Hypothalamus (tissue), 51 donors: ENCODE measurements at regions not wholly inside any gene's neighbourhood (a gene's known extent, or its start where the extent isn't known, plus 50 kb on each side); places are given as distances from the start of the nearest gene placed in this dataset.
"Not testable (repeated sequence)": the region's sequence is repeated elsewhere in the genome, so short reads cannot be mapped to it uniquely, and the experiment has no call there.

Experiments used
- DNase-seq, 51 donors: peaks; one replicate each; lab custom pipeline; 2025; lab: John Stamatoyannopoulos, UW

GRCh38 chr4:25981749-25982148 lies 67.7 kb downstream of the SMIM20 start:
- DNase-seq, result no peak

DNA sequence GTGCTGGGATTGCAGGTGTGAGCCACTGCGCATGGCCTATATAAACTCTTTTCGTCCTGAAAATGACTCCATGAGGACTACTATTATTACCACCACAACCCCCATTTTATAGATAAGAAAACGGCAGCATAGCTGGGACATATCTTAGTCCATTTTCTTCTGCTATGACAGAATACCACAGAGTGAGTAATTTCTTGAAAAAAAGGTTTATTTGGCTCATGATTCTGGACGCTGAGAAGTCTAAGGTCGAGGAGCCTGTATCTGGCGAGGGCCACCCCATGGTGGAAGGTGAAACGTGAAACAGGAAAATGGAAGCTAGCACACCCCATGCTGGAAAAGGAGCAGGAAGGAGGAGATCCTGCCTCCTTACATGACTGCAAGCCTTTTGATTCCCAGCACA lies 68.9 kb downstream of the SMIM20 start:
- DNase-seq, result no peak

DNA sequence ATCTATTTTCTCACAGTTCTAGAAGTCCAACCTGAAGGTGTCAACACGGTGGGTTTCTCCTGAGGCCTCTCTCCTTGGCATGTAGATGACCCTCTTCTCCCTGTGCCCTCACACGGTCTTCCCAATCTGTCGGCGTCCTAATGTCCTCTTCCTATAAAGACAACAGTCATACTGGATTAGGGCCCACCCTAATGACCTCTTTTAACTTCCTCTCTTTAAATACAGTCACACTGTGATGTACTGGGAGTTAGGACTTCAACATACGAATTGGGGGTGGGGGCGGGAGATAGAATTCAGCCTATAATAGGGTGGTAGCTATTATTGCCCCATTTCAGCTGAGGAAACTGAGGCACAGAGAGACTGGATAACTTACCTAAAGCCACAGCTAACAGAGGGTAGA lies 70.2 kb downstream of the SMIM20 start:
- DNase-seq, result no peak

DNA sequence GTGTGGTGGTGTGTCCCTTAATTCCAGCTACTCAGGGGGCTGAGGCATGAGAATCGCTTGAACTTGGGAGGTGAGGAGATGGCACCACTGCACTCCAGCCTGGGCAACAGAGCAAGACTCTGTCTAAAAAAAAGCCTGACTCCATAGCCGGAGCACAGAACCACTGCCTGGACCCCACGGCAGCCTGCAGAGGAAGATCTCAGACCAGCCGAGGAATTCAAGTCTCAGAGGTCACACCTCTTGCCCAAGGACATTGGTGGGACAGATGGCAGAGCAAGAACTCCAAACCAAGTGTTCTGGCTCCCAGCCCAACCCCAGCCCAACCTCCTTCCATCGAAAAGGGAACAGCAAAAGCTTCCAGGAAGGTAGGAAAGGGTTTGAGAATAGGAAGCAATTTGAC lies 70.8 kb downstream of the SMIM20 start:
- no peak for DNase-seq

- peak in 10 of 51 donors; percentile 6 to 34 (median 12) for DNase-seq
Measured at GRCh38 chr4:25986807-25987206, 72.8 kb downstream of the SMIM20 start.

GRCh38 chr4:25991340-25991739 lies 77.3 kb downstream of the SMIM20 start:
- DNase-seq, result peak in 3 of 51 donors; percentile 2 to 9 (median 4)

- DNase-seq, result no peak
Measured at GRCh38 chr4:25993395-25994185, 79.6 kb downstream of the SMIM20 start.

DNA sequence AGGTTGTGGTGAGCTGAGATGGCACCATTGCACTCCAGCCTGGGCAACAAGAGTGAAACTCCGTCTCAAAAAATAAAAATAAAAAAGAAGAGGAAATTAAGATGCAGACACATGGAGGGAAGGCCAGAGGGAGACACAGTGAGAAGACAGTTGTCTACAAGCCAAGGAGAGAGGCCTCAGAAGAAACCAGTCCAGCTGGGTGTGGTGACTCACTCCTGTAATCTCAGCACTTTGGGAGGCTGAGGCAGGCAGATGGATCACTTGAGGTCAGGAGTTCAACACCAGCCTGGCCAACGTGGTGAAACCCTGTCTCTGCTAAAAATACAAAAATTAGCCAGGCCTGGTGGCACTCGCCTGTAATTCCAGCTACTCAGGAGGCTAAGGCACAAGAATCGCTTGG lies 80.6 kb downstream of the SMIM20 start:
- not testable (repeated sequence) for DNase-seq

- no peak for DNase-seq
Measured at GRCh38 chr4:26000274-26000950, 86.4 kb downstream of the SMIM20 start.

GRCh38 chr4:26001413-26001812 lies 87.4 kb downstream of the SMIM20 start:
- no peak for DNase-seq

GRCh38 chr4:26001816-26002215 lies 87.8 kb downstream of the SMIM20 start:
- DNase-seq, result no peak

DNA sequence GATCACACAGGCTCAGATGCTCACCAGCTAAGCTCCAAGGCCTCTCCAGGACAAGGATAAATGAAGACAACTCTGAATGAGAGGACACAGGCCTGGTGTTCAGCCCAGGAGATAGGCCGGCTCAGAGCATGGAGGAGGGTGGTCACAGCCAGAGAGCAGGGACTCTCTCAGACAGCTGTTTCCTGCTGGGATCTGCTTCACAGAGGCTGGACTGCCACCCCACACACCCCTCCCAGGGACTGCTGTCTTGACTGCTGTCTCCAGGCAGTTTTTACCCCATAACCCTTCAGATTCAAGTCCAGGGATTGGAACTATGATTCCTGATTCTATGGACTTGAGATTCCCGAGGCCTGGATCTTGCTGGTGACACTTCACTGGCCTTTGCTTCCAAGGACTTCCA lies 89.0 kb downstream of the SMIM20 start:
- no peak for DNase-seq

GRCh38 chr4:26004290-26004689 lies 90.3 kb downstream of the SMIM20 start:
- no peak for DNase-seq

DNA sequence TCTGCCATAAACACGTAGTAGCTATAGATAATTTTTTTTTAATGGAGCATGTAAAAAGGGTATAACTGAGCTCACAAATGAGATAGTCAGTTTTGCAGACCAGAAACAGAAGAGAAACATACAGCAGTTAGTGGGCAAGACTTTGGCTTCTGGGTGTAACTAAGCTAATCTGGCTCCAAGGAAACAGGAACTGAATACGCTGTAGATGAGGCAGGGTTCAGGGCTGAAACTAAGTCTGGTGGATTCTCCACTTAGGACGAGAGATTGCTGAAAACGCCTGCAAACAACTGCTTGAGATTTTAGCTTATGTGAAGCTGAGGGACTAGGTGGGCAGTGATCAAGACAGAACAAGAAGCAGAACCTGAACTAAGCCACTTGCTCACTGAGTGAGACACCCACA lies 91.7 kb downstream of the SMIM20 start:
- no peak for DNase-seq

DNA sequence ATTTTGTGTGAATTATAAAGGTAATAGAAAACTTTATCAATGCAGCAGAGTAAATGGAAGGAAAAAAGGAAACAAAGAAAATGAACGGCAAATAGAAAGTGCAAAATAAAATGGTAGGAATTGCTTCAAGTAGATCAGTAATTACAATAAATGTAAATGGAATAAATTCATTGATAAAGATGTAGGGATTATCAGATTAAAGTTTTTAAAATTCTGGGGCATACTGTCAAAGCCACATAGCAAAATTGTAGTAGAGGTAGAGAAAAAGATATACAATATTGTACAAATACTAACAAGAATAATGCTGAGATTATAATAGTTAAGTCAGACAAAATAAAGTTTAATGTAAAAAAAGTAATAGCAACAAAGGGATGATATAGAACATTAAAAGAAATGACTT lies 94.7 kb downstream of the SMIM20 start:
- DNase-seq, result no peak

DNA sequence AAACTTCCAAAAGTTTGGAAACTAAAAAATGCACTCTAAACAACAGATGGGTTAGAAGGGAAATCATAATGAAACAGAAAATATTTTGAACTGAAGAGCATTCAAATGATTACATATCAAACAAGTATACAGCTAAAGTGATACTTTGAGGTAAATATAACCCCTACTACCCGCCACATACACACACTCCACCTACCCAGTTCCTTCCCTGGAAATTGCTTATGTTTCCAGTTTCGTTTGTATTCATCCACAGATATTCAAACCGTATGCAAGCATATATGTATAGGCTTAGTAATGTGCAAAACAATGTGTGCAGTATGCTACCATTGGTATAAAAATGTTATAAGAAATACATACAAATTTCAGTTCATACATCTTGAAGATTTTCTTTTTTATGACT lies 95.5 kb downstream of the SMIM20 start:
- no peak for DNase-seq

- no peak for DNase-seq
Measured at GRCh38 chr4:26010304-26010703, 96.3 kb downstream of the SMIM20 start.

GRCh38 chr4:26013629-26014028 lies 99.6 kb downstream of the SMIM20 start:
- no peak for DNase-seq

DNA sequence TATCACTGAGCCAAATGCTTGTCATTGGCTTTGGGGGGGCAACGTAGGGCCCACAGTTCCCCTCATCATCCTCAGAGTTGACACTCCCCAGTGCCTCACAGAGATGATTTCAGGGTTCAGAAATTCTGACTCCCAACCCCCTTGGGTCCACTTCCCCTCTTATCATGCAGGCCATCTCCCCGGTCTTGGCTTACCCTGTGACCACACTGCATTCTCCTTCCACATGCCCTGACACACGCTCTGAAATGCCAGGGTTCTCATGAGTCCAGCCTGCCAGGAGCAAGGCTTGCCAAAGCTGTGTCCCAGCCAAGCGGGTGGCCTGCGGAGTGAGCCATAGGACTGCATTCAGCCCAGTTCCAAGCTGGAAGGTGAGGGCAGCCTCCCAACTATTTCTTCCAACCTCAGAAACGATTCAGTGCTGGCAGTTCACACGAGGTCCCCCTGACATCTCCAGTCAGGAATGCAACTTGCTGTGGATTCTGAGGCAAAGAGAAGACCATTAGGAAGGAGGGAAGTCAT lies 101.2 kb downstream of the SMIM20 start:
- peak in 15 of 51 donors; percentile 1 to 51 (median 14) for DNase-seq

DNA sequence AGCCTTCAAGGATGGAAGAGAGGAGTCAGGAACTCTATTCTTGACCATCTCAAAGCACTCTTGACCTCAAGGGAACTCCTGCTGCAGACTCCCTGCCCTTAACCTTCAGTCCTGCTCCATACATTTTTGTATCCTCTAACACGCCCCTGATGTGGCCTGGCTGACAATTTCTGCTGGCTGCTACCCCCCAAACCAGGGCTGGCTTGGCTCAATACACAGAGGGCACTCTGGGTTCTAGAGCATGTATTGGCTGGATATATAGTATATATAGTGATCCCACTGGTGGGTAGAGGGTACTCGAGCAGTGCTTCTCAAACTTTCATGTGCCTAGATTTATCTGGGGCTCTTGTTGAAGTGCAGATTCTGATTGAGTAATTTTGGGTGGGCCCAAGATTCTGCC lies 101.9 kb downstream of the SMIM20 start:
- no peak for DNase-seq

- DNase-seq, result no peak
Measured at GRCh38 chr4:26017531-26017930, 103.5 kb downstream of the SMIM20 start.
